Parathyroid adenoma (tissue), 2 donors: ENCODE measurements at regions not wholly inside any gene's neighbourhood (a gene's known extent, or its start where the extent isn't known, plus 50 kb on each side); places are given as distances from the start of the nearest gene placed in this dataset.

Experiments used
- H2AFZ ChIP-seq: fragments of 300-600 bp; sonication (generic); one replicate; pipeline ENCODE4 v1.7.0; 2017; ENCODE audit warnings: antibody characterized with exemption, mild to moderate bottlenecking
- H3K27ac ChIP-seq: fragments of 300-600 bp; sonication (generic); one replicate; pipeline ENCODE4 v1.7.0; 2017
- H3K27me3 ChIP-seq: fragments of 300-600 bp; sonication (generic); one replicate; pipeline ENCODE4 v1.7.0; 2017; ENCODE audit warnings: low read length; ENCODE audit not compliant: control insufficient read depth, insufficient read depth
- H3K36me3 ChIP-seq: fragments of 300-600 bp; sonication (generic); one replicate; pipeline ENCODE4 v1.7.0; 2017; ENCODE audit warnings: low read length; ENCODE audit not compliant: control insufficient read depth, insufficient read depth
- H3K4me1 ChIP-seq: fragments of 300-600 bp; sonication (generic); one replicate; pipeline ENCODE4 v1.7.0; 2017; ENCODE audit warnings: control low read depth
- H3K4me2 ChIP-seq: fragments of 300-600 bp; sonication (generic); one replicate; pipeline ENCODE4 v1.7.0; 2017; ENCODE audit warnings: low read length
- H3K4me3 ChIP-seq: fragments of 300-600 bp; sonication (generic); one replicate; pipeline ENCODE4 v1.7.0; 2017; ENCODE audit warnings: low read depth, low read length
- H3K79me2 ChIP-seq: fragments of 300-600 bp; sonication (generic); one replicate; pipeline ENCODE4 v1.7.0; 2017; ENCODE audit warnings: control low read depth
- H3K9ac ChIP-seq: fragments of 300-600 bp; sonication (generic); one replicate; pipeline ENCODE4 v1.7.0; 2017; ENCODE audit warnings: mild to moderate bottlenecking
- H3K9me3 ChIP-seq: fragments of 300-600 bp; sonication (generic); one replicate; pipeline ENCODE4 v1.7.0; 2017; ENCODE audit warnings: low read length; ENCODE audit not compliant: control insufficient read depth
- CTCF ChIP-seq: fragments of 300-600 bp; sonication (generic); IDR thresholded peaks from one replicate; pipeline ENCODE4 v1.7.0; 2017; ENCODE audit warnings: antibody characterized with exemption, mild to moderate bottlenecking
- donor health status: primary hyperparathyroidism.

GRCh38 chr2:198953328-198953727 is 504.4 kb downstream of the SATB2 start:
- Histone ChIP-seq H2AFZ (no peak overlapping the region), H3K27me3 (no peaks in the 10 kb centered on the region), H3K4me2 (no peak overlapping the region), H3K9ac (no peak overlapping the region), H3K27ac (no peak overlapping the region), H3K4me1 (no peaks in the 10 kb centered on the region), H3K9me3 (no peaks in the 10 kb centered on the region), H3K79me2 (no peaks in the 10 kb centered on the region), H3K4me3 (no peak overlapping the region), H3K36me3 (no peaks in the 10 kb centered on the region)
- TF ChIP-seq CTCF = no peak

- H3K4me3 ChIP-seq = no peak overlapping the region
- TF ChIP-seq CTCF = no peak
- no peaks in the 10 kb centered on the region for H3K9me3 ChIP-seq
Observed at GRCh38 chr2:198950803-198951202, 506.9 kb downstream of the SATB2 start.

DNA sequence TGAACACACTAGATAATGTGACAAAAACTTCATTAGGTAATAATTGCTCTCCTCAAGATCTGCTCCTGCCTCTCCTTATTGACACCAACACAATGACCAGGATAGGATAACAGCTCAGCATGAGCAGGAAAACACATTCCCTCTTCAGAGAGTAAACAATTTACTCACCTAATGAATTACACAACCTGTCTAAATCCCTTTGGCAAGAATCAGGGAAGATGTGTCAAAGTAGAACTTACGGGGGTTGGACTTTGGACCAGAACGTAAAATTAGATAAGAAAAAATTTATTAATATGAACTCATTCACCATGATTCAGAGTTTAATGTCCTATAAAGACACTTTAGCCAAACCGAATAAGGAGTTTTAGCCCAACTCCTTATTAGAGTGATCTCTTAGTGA is 512.2 kb downstream of the SATB2 start:
- Histone ChIP-seq H3K27ac (no peak overlapping the region), H2AFZ (no peak overlapping the region), H3K79me2 (no peaks in the 10 kb centered on the region), H3K36me3 (no peaks in the 10 kb centered on the region), H3K27me3 (no peaks in the 10 kb centered on the region), H3K4me2 (no peak overlapping the region), H3K9ac (no peak overlapping the region), H3K4me3 (no peak overlapping the region), H3K9me3 (no peaks in the 10 kb centered on the region), H3K4me1 (no peaks in the 10 kb centered on the region)
- no peak for TF ChIP-seq CTCF

More at GRCh38 chr2:198950803-198951202, 506.9 kb downstream of the SATB2 start:
- no peak overlapping the region for H3K4me2 ChIP-seq
- no peaks in the 10 kb centered on the region for H3K27me3 ChIP-seq
- H2AFZ ChIP-seq = no peak overlapping the region
- H3K9ac ChIP-seq = no peak overlapping the region
- no peaks in the 10 kb centered on the region for H3K79me2 ChIP-seq
- no peak overlapping the region for H3K27ac ChIP-seq
- H3K36me3 ChIP-seq = no peaks in the 10 kb centered on the region
- H3K4me1 ChIP-seq = no peaks in the 10 kb centered on the region

- TF ChIP-seq CTCF = no peak
- peaks cover 4% of the 10 kb centered on the region for H3K9me3 ChIP-seq
- no peaks in the 10 kb centered on the region for H3K79me2 ChIP-seq
- no peak overlapping the region for H3K4me2 ChIP-seq
- H3K27me3 ChIP-seq = no peaks in the 10 kb centered on the region
- no peaks in the 10 kb centered on the region for H3K4me1 ChIP-seq
- H3K36me3 ChIP-seq = no peaks in the 10 kb centered on the region
- no peak overlapping the region for H3K9ac ChIP-seq
- H3K27ac ChIP-seq = no peak overlapping the region
- no peak overlapping the region for H3K4me3 ChIP-seq
- H2AFZ ChIP-seq = no peak overlapping the region
Observed at GRCh38 chr2:198930170-198930569, 527.6 kb downstream of the SATB2 start.

- H2AFZ ChIP-seq = no peak overlapping the region
- H3K9ac ChIP-seq = no peak overlapping the region
- H3K27me3 ChIP-seq = no peaks in the 10 kb centered on the region
- no peak overlapping the region for H3K27ac ChIP-seq
- TF ChIP-seq CTCF = no peak
- no peaks in the 10 kb centered on the region for H3K36me3 ChIP-seq
- H3K9me3 ChIP-seq = peaks cover 4% of the 10 kb centered on the region
- no peak overlapping the region for H3K4me3 ChIP-seq
- no peaks in the 10 kb centered on the region for H3K79me2 ChIP-seq
- H3K4me1 ChIP-seq = no peaks in the 10 kb centered on the region
- no peak overlapping the region for H3K4me2 ChIP-seq
Observed at GRCh38 chr2:198928026-198928425, 529.7 kb downstream of the SATB2 start.
